GM21515 (cell line): ENCODE measurements at regions not wholly inside any gene's neighbourhood (a gene's known extent, or its start where the extent isn't known, plus 50 kb on each side); places are given as distances from the start of the nearest gene placed in this dataset.

ENCODE experiments used
- ATAC-seq: cut with Tn5 transposase; IDR thresholded peaks from one replicate; pipeline ENCODE4 v1.9.1; 2021; ENCODE audit not compliant: unreplicated experiment

DNA sequence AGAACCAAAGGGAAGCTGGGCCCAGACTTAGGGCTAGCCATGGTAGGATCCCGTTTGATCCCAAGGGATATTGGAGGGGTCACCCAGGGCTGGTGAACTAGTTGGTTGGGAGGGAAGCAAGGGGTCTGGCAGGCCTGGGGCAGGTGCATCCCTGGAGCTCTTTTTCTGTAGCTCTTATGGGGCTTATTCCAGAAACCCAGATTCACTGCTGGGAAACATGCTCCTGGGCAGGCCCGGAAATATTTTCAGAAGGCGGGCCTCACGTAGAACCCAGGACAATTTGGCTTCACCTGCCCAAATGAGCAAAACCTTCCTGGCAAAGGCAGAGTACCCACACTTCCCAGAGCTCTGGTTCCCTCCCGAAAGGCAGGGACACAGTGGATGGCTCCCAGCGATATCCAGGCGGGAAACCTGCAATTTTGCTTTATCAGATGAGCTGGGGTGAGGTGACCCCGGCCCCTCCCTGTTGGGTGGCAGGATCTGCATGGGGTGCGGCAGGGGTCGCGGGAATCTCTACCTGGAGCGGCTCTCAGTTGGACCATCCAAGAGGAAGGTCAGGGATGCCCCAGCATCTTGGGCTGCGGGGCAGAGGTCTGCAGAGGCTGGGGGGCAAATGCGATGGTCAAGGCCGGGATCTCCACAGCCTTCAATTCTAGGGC, 533.9 kb downstream of the TCERG1L start:
- no peak for ATAC-seq

DNA sequence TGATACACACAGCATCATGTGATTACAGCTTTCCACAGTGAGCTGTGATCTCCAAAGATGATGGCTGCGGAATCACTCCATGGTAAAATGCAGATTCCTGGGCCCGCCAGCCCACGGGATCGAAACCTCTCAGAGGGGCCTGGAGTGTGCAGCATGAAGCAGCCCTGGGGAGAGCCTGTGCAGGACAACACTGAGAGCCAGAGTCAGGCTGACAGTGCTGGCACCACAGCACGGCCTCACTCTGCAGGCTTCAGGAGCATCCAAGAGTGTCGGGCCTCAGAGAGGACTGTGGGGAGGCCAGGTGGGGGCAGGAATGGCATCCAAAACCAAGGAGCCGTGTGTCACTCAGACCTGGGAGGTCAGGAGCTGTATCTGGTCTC, 533.4 kb downstream of the TCERG1L start:
- ATAC-seq: no peak

DNA sequence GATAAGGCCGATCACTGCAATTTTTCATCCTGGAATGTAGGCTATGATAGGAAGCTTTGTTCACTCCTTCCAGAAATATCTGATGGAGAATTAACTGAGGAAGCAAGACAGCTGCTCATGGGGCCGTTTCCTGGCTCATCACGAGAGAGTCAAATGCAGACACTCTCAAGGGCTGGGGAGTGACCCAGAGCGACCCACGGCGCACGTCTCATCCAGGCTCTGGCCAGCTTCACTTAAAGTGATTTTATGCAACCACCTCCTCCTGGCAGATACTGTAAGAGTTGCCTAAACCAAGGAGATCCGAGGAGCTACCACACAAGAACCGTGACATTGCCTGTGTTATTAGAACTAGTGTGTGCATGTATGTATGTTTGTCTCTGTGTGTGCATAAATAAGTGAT, 530.8 kb downstream of the TCERG1L start:
- no peak for ATAC-seq

DNA sequence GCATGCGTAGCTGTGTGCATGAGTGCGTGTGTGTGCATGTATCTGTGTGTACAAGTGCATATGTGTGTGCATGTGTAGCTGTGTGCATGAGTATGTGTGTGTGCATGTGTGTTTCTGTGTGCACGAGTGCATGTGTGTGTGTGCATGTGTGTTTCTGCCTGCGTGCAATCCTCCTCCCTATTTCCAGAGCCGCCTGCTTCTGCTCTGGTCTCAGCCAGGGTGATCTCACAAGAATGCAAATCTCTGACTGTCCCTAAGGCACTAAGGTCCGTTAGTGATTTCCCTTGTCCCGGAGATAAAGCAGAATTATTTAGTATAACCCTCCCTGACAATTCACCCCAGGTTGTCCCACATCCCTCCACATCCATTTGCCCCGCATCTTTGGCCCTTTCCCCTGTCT, 530.3 kb downstream of the TCERG1L start:
- no peak for ATAC-seq

DNA sequence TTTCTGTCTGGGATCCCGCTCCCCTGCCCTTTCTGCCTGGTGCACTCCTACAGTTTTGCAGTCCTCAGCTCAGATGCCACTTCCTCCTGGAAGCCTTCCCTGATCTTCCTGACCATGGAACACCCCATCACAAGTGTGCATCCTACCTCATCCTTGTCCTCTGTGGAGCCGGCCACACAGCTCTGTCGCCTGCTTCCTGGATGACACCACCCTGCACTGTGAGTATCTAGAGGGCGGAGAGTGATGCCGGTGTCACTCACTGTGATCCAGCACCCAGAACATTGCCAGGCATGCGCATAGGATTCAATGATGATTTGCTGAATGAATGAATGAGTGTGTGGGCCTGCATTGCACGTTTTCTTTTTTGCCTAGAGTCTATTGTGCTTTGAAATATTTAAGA, 529.9 kb downstream of the TCERG1L start:
- no peak for ATAC-seq

DNA sequence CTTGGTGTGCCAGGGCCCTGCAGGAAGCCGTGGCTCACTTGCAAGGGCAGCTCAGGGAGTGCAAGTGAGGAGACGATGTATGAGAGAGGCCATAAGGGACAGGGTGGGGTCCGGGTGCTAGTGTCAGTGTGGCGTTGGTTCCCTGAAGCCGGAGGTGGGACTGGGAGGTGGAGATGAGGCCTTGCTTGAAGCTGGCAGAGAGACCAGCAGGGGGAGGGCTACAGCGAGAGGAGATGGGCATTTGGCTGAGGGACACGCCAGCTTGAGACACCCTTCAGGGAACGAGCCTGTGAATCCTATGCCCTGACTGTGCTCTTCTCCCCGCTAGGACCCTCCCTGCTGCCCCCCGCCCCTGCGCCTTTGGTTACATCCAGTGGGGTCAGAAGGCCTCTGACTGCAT, 529.1 kb downstream of the TCERG1L start:
- no peak for ATAC-seq

DNA sequence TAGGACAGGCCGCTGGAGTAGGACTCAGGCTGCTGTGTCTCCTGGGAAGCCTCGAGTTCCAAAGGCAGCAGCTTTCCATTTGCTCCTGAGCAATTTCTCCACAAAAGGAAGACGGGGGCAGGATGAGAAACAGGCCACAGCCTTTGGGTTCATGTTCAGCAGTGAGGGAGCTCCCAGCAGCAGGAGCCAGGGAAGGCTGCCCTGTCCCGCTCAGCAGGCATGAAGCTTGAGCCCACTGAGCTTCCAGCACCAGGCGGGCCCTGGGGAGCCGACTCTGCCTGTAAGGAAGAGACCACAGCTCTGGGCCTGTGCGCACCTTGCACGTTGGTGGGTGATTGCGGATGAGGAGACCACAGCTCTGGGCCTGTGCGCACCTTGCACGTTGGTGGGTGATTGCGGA, 527.2 kb downstream of the TCERG1L start:
- no peak for ATAC-seq

DNA sequence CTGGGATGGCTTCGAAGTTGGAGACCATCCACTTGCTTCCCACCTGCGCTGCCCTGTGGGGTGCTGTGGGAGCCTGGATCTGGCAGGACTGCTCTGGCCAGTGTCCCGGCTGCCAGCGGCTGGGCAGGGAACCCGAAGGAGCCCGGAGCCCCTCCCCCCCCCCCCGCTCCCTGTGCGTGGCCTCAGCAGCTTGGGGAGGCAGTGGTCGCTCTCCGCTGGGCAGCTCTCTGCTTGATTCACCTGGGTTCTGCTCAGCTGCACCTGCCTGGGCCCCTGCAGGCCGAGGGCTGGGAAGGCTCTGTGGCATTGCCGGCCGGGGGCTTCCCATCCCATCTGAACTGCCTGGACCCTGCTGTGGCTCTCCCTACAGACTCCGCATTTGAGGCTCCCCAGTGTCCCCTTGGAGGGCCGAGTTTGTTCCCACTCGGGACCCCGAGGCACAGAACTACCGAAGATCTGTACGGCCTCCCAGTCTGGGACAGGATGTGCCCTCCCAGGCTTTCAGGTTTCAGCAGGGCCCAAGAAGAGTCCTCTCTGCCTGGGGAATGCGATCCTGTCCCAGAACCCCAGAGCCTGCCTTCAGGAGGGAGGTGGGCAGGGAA, 525.1 kb downstream of the TCERG1L start:
- ATAC-seq: no peak

DNA sequence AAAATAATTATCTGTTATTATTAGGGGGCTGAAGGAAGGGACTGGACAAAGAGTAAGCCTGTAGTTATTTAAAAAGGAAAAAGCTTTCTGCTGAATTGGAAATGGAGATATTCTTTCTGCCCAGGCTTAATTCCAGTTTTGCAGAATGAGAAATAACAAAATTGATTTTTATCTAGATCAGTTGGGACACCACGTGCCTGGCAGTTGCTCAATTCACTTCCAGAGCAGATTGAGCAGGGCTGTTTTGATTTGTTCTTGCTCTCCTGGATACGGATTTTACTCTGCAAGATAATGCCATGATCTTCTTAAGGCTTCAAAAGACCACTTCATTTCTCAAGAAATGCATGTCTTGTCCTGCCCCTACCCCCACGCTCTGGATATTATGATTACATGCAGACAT, 524.3 kb downstream of the TCERG1L start:
- ATAC-seq: no peak

DNA sequence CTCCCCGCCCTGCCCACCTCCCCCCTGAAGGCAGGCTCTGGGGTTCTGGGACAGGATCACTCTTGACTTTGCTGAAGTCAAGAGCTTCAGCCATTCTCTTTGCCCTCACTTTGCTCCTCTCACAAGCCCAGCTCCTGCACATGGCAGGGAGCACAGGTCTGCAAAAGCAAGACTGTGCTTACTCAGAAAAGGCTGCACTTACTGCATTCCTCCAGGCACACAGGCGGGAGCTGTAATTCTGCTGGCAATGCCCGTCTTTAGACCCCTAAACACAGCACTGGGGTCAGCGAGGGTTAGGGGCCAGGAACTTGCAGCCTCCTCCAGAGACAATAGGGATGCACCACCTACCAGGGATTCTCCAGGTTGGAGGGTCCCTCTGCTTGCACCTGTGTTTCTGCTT, 523.7 kb downstream of the TCERG1L start:
- ATAC-seq: no peak

DNA sequence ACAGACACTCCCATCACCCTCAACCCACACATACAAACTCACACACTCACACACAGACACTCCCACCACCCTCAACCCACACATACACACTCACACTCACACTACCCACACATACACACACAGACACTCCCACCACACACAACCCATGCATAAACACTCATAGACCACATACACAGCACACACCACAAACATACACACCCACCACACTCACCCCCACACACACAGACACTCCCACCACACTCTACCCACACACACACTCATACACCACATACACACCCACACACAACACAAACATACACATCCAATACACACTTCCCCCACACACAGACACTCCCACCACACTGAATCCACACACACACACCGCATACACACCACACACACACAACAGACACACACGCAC, 521.2 kb downstream of the TCERG1L start:
- no peak for ATAC-seq

DNA sequence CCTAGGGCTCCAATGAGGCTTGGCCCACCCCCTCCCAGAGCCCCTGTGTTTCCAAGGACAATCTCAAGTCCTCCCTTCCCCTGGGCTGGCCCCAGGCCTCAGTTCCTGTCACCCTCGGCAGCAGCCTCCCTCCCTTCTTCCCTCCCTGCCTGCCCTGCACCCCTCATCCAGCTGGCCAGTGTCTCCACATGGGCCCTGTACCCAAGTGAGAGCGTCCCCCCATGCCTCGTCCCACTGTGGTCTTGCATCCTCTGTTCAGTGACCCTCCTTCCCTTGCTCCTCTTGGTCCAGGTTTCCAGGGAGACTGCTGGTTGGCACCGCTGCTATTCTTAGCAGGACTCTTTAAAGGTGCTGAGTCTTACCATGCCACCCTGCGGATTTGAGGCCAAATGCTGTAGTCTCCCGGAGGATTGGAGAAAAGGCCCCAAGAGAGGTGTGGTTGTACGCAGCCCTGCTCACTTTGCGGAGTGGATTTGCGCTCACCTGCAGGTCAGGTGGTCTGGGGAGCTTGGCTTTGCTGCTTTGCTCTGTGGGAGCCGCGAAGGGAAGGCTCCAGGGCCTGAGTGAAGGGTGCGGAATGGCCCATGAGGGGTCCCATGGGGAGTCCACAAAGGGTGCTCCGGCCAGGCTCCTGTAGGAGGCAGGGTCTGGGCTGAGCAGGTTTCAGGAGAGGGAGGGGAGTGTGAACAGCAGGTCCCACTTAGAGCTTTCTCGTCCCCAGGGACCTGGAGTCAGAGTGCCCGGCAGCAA, 519.2 kb downstream of the TCERG1L start:
- ATAC-seq: no peak

DNA sequence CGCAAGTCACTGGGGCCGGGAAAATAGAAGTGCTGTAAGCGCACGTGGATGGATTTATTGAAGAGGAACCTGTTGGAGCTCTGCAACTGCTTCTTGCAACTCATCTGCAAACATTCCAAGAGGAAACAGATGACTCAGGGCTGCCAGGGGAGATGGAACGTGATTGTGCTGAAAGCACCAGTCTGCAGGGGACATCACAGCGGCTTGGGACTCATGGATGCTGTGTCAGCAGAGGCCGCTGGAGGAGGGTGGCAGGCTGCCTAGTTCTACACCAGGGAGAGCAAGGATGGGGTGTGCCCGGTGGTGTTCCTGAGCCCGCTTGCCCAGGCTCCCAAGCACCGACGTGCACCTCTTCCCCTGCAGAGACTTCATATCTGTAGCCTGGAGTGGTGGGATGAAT, 515.7 kb downstream of the TCERG1L start:
- no peak for ATAC-seq

DNA sequence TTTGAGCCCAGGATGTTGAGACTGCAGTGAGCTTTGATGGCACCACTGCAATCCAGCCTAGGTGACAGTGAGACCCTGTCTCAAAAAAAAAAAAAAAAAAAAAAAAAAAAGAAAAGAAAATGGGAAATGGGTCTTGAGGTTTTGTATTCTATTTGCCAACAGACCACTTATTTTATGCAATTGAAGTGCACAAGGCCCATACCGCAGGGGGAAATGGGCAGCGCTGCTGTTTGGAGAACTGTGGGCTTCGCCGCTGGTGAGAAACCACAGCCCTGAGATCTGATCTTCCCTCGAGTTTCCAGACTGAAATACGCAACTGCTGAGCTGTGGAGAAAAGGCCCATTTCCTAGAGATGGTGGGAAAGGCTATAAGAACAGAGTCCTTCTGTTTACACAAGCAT, 512.0 kb downstream of the TCERG1L start:
- no peak for ATAC-seq

DNA sequence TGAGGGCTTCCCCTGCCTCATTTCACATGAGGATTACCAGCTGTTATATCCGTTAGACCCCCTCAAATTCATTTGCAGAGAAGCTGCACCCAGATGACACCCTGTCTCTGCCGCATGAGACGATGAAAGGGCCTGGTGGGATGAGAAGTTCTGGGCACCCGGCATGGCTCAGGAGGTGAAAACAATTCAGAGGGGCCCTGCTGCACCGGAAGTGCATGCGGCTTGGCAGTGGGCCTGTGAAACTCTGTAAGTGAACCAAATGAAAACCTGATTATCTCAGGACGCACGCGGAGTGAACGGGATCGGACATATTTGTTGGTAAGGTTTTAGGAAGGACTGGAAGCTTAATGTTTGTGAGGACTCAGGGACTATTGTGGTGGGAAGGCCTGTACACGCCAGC, 511.2 kb downstream of the TCERG1L start:
- ATAC-seq: no peak

DNA sequence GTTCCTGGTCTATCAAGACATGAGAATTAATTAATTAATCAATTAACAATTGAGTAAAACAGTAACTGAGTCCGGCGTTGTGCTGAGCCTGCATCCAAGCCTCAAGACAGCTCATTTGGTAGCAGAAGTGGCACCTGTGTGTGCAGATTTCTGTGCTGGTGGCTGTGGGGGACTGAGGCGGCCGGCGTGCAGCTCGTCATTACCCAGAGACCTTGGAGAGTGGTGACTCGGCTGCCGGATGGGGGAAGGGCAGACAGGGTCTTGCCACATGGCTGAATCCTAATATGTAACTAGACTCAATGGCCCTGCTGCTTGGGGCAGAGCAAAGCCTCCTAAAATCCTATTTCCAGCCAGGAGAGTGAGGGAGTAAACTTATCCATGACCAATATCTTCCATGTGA, 510.2 kb downstream of the TCERG1L start:
- no peak for ATAC-seq

DNA sequence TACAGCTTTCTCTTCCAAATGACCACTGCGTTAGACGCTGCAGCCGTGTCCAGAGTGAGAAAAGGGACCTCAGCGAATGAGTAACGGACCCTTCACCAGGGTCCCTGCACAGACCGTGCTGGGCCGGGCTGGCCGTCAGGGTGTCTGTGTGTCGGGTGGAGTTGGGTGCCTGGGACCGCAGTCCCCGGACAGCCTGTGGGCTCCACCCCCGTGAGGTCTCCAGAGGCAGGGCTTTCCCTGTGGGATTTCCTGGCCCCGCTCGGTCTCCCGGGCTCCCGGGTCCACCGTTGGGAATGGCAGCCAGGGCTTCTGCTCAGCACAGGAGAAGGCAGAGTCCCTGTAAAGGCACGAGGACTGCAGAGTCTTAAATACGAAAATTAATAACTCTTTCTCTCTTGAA, 509.7 kb downstream of the TCERG1L start:
- ATAC-seq: no peak

DNA sequence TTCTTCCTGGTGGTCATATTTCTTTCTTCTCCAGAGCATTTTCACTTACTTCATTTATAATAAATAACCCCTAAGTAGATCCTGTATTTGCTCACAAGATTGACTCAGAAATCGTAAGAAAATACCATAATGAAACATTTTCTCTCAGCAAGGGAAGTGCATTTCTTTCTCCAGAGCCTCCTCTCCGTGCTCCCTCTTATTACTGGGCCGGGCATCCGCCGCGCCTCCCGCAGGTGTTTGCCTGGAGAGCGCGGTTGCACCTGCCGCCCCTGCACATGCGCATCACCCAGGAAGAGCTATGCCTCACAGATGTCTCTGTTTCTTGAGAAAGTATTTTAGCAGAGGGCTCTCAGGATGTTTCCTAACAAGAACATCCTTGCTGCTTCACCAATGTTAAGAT, 509.2 kb downstream of the TCERG1L start:
- no peak for ATAC-seq

DNA sequence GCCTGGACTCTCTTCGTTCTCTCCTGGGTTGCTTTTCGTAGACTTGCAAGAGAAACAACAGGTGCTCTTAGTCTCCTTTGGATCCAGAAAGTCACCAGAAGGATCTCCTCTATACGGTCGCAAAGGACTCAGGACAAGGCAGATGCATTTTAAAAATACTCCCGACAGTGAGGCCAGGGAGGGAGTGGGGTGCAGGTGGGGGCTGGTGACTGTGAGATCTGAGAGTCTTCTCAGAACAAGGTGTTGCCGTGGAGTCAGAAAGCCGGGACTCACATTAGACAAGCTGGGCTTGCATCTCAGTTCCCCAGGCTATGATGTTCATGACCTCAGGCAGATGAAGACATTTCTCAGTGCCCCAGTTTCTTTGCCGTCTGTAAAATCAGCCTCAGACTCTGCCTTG, 507.2 kb downstream of the TCERG1L start:
- ATAC-seq: no peak

DNA sequence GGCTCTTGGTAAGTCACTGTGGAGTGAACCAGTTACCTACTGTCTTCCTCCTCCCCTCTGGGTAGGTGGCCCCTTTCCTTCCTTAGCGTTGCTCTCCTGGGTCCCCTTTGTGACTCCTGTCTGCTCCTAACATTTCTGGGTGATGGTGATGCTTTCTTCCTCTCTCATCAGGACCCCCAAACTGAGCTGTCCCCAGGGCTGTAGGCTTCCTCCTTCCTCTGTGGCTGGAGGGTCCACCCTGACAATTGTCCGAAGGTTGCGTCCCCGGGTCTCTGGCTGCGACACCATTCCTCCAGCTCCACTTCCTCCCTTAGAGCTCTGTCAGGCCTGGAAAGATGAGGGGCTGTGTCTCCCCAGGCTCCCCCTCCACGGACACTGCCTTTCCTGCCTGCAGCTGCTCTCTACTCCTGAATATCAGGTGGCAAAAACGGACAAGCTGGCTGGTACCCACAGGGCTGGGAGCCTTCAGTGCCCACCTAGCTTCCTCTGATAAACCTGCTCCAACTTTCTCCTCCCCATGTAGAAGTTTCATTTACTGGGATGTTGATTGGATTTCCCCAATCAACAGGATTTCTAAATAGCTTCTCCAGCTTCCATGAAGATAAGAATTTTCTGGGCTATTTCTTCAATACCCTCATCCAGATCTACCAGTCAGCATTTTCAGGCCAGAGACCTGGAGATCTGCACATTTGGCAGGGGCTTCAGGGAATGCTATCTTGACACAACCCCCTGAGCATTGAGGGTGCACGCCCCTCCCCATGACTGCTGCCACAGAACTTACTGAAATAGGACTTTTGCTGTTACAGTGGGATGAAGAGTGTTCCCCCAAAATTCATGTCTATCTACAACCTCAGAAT, 506.5 kb downstream of the TCERG1L start:
- ATAC-seq: no peak

DNA sequence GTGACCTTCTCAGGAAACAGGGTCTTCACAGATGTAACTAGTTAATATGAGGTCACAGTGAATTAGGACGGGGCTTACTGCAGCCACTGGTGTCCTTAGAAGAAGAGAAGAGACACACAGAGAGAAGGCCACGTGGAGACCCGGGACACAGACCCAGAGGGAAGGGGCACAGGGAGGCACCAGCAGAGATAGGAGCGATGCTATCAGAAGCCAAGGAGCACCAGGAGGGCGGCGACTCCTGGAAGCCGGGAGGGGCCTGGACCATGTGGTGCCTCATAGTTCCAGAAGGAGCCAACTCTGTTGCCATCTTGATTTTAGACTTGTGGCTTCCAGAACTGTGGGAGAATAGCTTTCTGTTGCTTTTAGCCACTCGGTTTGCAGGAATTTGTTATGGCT, 505.9 kb downstream of the TCERG1L start:
- no peak for ATAC-seq

DNA sequence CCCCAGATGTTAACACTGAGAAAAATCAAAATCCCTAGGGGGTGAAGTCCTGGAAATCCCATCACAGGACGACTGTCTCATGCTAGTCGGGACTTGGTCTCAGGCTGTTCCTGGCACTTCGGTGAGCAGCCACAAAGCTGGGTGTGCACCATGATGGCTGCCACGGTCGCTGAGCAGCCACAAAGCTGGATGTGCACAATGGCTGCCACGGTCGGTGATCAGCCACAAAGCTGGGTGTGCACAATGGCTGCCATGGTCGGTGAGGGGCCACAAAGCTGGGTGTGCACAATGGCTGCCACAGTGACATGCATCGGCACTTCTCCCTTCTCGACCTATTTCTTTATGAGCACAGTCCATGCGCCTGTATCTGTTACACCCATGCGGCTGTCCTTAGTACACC, 505.1 kb downstream of the TCERG1L start:
- ATAC-seq: no peak
